GM04504 (cell line): ENCODE measurements at regions not wholly inside any gene's neighbourhood (a gene's known extent, or its start where the extent isn't known, plus 50 kb on each side); places are given as distances from the start of the nearest gene placed in this dataset.
A peak's percentile ranks its signal among the peaks of the same experiment; 100 is the strongest.

Experiments
- DNase-seq: peaks from one replicate; pipeline ENCODE4 v3.0.0-alpha.2; 2012; ENCODE audit warnings: low read depth

DNA sequence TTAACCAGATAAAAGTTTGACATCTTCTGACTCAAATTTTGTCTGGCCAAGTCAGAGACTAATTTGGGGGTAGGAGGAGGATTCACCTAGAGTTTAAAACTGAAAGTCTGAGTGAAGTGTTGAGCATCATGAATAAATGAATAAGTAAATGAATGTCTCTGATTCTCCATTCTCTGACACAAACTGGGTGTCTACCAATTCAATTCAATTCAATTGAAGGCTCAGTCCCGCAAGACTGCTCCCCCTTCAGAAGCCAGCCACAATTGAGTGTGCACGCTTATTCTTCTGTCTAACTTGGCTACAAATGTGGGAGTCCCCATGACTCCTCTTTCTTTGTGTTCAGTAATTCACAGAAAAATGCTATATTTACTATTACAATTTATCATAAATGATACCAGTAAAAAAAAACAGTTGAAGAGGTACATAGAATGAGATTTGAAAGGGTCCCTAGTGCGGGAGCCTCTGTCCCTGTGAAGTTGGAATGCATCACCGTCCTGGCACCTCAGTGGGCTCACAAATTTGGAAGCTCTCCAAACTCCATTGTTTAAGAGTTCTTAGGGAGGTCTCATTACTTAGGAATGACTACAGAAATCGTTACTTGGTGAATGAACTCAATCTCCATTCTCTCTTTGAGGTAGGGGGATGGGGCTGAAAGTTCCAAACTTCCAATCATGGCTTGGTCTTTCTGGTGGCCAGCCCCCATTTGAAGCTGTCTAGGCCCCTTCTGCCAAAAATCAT, 243.7 kb upstream of the PHYHIPL start:
- DNase-seq: no peak

DNA sequence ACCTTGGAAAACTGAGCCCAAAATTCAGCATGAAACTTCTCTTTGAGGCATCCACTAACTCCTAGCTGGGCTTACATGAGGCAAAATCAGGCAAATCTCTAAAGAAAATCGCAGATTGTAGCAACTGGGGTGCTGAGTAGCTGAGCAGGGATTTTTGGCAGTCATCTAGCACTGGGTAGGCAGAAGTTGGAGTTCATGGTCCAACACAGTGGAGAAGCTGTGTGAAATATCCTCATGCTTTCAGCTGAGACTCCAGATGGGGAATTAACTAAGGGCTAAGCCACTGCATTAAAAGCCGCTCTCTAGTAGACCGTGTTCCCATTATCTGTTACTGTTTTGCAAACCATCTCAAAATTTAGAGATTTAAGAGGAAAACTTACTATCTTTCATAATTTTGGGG, 240.1 kb upstream of the PHYHIPL start:
- no peak for DNase-seq

DNA sequence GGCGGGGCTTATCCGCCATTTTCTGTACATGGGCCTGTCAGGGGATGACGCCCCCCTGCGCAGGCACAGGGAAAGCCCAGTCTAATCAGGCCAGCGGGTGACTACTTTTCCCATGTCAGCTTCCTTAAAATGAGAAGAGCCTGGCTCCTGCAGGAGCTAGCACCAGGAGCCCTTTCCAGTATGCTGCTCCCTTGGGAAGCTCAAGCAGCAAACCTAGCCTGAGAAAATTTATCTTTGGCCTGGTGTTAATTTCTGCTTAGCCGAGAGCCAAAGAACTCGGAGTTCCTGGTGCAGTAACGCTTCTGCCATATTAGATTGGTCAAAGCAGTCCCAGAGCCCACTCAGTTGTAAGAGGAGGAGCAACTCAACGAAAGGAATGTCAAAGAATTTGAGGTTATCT, 239.0 kb upstream of the PHYHIPL start:
- DNase-seq: no peak

DNA sequence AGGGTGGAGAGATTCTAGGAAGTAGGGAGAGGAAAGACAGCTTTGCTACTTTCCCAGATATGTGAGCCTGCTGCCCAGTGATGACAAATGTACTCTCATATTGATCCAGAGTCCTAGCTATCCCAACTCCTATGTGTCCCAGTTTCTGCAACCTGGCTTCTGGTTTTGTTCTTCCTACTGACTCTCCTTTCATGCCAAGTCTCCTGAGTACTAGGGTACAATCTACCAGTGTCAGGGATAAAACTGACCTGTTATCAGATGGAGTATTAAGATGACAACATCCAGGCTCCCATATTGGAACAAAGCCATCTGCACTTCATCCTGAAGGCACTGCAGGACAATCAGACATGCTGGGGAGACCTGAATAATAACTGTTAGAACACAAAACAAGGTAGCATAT, 233.7 kb upstream of the PHYHIPL start:
- no peak for DNase-seq

DNA sequence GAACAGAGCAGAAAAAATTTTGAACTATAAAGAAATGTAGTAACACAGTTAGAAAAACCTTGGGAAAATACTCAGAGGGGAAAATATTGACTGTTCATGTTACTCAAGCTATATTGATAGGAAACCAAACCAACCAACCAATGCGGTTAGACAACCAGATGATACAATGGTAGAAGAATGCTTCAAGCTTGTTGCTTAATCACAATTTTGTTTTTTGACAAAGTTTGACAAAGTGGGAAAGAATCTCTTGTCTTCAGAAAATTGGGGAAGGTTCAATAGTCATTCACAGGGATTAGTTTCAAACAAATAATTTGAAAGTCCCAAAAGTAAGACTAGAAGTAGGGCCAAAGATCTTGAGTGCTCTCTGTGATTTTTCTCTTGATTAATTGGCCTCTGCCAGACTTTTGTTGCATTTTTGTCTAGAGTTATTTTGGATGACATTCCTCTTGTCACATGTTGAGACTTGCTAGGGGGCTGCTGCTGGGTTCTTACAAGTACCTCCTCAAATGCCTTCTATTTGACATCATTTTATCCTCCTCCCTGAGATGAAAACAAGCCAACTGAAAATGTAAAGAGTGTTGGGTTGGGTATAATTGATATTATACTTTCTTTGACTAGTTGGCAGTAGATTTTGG, 233.1 kb upstream of the PHYHIPL start:
- no peak for DNase-seq

DNA sequence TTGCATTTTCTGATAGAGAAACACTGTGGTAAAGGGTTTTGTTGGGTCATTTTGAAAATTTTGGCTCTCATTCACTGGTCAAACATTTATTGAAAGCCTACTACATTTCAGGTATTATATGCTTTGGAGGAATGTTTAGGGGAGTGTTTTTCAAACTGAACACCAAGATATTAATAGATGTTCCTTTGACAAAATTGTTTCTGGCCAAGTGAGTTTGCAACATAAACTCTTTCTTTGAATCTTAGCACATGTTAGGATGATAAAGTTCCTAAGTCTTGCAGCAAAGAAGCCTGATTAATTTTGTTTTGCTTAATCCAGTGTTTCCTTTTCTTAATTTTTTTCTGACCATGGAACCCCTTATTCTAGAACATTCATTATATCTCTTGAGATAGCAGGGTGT, 232.5 kb upstream of the PHYHIPL start:
- DNase-seq: no peak

DNA sequence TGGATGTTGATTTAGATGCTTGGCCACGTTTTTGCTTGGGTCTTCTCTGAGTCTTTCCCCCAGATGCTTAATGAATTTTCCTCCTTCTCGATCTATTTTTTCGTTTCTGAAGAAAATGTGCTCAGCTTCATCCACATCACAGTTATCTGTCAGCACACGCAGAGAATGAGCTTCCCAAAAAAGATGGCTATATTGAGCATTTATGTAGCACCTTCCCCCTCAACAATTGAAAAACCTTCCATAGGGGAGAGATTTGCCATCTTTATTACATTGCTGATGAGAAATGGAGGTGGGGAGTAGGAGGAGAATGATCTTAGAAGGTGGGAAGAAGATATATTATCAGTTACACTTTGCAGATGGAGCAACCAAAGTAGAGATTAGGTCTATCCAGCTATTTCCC, 228.1 kb upstream of the PHYHIPL start:
- no peak for DNase-seq

DNA sequence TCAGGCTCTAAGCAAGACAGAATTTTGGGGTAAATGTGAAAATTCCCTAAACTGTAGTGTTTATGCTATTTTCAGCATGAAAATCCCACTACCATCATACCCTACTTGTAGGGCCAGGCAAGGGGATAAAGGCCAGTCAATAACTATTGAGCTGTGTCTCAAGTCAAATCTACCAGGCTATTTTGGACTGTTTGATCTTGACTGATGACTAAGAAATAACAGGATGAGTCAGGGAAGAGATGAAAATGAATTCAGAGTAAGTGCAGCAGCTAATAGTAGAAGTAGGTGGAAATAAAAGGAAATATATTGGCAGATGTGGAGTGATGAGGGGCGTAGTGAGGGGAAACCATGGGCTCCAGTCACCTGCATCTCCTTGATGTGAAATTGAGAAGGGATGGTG, 225.8 kb upstream of the PHYHIPL start:
- no peak for DNase-seq

DNA sequence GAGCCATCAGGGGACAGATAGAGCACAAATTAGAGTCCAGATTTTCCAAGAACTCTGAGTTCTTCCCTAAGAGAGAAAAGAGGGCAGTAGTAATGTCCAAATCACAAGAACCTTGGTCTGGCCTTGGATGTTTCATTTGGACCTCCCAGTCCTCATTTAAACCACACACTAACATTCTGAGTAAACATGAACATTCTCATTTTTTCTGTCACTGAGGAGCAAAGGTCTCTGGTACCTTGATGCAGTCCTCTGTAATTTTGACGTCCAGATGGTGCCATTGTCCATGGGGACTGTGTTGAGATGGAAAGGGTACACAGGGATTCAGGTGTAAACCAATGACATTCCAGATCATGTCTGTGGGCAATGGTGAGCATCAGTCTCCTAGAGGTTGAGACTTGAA, 225.4 kb upstream of the PHYHIPL start:
- DNase-seq: no peak

DNA sequence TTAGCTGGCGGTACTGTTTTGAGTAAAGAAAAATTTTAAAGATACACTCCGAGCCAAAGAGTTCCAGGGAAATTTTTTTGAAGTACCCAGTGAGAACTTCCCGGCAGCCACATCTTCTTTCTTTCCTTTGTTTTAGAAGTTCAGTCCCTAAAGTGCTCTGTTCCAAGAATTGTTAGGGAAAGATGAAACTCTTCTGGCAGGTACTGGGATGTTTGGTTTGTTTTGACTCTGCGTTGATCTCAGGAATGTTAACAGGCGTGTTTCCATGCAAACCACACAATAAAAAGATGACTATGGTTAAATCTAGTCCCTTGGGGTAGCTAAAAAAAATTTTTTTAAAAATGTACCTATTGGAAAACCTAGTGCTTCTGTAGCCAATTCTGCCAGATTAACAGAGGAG, 224.7 kb upstream of the PHYHIPL start:
- peak; percentile 83 for DNase-seq

DNA sequence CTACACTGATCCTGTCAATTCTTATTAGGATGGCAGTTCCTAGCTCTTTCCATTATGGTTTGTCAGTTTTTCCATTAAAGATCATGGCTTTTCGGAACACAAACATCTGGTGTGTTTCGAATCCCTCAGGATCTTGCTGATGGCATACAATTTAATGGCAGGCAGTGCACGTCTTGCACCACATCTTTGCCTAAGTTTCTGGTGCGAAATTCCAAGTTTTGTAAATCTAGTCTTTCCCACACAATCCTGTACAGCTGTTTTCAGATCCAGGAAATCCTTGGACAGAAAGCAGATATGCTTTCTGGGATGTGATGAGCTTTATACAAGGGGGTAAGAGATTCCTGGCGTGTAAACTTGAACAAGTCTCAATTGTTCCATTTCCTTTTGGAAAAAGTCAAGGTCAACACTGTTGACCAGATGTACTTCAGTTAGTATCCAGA, 224.3 kb upstream of the PHYHIPL start:
- peak; percentile 53 for DNase-seq

DNA sequence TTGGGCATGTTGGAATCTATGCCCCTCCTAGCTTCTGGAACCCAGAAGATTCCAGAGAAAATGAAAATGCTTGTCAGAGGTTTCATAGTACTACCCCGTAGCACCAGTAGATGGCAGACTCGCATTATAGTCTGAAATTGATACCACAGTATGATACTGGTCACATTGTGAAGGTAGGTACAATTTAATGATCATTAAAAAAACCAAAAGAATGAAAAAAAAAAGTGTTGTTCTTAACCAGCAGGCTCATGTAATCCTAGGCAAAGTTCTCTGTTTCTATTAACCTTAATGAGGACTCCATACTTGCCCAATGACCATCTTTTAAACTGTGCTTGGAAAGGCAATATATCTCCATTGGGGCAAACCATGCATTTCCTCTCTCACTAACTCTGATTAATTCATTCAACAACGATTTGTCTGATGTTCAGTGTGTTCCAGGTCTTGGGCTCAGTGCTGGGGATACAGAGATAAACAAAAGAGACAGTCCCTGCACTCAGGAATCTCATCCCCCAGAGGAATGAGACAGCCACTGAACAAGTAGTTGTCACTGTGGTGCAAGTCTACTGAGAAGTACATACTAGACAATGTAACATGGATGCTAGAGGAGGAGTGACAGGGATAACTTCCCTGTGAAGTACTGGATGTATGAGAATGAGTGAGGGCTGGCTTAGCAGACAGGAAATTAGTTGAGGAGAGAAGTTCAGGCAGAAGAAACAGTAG, 223.5 kb upstream of the PHYHIPL start:
- DNase-seq: no peak

DNA sequence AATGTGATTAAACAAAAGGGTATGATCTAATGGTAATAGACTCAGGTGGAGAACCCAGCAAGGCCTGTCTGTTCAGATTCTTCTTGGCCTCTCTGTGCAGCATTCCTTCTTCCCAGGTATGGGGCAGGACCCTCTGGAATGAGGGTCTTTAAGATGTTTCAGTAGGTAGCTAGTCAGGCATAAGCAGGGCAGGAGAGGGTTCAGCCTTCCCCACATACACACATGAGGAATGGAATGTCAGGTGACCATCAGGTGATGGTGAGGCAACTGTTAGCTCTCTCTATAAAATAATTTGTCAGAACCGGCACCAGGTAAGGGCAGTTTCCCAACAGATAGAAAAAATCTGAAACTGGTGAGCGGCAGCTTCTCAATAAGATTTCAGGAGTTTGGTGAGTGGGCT, 222.3 kb upstream of the PHYHIPL start:
- no peak for DNase-seq

DNA sequence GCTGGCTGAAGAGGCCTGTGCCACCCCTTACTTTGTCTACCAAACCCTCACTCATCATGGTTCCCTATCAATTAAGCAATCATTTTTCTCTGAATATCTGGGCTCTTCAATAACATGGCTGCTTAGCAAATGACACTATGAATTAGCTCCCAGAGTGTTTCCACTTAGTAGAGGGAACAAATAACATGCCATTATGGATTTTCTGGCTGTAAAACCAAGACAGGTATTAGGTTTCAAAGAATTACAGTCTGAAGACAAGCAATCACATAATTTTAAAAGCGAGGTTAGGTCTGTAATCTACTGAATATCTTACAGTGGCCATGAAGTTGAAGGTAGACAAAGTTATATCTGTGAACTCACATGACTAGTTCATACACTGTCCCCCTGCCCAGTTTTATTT, 220.8 kb upstream of the PHYHIPL start:
- DNase-seq: no peak

DNA sequence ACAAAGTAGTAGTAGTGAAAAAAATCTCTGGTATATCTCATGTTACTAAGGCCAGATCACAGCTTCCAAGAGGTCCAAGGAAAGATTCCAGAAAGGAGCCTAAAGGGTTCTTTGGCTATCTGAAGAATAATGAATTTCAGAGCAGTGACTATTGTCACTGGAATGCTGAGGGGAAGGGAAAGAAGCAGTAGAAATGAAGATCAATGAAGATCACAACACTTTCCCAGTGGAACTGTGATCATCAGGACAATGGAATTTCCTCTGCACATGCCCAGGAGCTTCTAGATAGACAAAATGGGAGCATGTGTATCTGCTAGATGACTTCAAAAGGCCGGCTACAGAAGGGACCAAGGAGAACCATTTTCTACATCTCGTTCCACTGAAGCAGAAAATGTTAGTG, 219.5 kb upstream of the PHYHIPL start:
- peak; percentile 39 for DNase-seq

DNA sequence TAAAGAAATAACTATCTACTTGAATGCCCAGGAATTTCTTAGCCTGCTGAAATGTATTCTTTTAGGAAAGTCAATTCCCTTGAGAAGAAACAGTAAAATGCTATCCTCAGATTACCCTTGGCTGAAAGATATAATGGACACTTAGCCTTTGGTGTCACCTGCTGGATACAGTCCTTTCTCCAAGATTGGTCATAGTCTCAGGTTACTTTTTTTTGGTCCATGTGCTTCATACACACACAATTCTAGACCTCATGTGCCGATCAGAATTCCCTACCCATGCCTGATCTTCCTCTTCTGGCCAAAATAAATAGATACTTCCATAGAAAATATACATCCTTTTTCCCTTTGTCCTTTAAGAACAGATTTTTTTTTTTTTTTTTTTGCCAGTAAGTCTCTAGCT, 218.9 kb upstream of the PHYHIPL start:
- DNase-seq: no peak

DNA sequence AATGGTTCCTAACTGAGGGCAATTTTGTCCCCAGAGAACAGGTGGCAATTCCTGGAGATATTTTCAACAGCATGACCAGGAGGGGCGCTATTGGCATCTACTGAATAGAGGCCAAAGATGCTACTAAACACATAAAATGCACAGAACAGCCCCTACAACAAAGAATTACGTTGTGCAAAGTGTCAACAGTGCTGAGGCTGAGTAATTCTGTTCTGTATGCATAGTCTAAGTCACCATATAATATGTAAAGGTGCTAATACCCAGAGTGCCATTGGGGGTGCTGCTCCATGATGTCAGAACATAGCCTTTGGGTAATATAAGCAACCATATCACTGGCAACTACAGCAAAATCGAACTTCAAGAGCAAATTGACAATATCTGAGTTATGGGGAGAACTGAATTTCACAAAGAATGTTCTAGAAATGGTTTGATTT, 213.3 kb upstream of the PHYHIPL start:
- DNase-seq: no peak

DNA sequence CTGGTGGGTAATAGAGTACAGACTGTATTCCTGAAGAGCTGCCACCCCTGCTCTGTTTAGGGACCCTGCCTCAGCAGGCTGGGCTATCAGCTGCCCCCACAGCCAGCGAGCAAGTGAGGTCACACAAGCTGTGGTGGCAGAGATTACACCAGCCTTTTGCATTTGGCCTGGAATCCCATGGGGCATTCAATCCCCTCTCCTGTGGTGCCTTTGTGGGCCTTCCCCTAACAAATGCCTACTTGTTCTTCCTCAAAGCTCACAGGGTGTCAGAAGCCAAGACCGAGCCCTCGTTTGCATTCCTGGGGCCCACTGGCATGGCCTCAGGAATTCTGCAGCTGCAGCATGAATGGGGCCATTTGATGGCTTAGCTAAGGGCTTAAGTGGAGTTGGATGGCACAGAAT, 212.7 kb upstream of the PHYHIPL start:
- no peak for DNase-seq

DNA sequence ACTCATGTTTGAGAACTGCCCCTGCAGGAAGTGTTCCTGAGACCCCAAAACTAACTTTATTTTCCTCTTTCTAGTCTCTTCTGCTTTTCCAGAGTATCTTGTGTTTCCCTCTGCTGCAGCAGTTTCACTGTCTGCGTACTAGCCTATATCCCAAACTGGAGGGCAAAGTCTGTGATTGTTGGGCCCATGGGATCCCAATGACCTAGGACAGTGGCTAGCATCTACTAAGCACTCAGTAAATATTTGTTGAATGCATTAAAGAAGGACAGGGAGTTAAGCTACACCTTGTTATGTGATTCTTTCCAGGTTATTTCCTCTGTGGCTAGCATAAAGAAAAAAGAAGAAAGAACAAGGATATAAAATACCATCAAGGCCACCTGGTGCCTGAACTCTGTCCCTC, 210.6 kb upstream of the PHYHIPL start:
- DNase-seq: no peak

DNA sequence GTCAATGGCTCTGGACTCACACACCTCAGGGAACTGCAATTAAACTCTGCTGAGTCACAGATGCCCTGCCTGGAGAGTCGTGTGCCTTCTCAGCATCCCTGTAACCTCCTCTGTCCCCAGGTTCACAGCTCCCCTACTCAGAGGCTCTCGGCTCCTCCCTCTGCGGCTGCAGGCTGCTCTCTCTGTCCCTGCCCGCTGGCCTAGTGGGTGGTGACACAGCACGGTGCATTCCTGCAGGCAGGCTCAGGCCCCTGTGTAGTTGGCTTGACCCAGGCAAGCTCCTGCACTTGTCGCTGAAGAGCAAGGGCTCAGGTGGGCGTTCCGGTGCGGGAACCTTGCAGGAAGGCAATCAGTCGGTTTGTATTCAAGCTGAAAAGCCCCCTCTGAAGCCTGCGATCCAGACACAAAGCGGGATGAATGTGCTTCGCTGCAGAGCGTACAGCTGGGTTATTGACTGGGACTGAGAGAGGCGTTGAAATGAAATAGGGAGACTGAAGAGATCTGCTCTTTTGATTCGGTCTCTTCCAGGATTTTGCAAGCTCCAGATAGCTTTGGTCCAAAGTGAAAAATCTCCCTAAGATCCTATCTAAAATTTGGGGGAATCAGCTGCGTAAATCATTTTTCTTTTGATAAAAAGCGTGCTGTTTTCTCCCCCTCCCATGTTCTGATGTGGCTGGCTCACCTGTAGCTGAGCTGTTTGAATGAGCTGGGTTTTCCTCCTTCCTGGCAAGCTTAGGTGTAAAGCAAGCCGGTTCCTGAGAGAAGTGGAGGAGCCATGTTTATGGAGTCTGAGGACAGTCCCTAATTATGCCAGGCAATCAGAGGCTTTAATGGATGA, 208.7 kb upstream of the PHYHIPL start:
- DNase-seq: no peak

DNA sequence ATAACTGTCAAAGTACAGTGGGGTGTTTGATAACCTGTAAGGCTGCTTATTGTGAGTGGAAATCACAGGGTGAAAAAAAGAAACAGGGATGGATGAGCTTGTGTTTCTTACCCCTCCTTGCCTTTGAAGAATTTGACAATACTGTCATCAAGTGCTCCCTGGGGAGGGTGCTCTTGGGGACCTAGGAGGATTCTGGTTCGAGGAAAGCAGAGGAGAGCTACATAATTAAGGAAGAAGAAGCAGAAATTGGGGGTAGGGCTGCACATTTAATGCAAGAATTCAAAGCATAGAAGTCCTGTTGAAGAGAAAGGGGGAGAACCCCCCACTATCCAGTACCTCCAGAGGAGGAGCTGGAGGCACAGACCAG, 208.1 kb upstream of the PHYHIPL start:
- DNase-seq: no peak

DNA sequence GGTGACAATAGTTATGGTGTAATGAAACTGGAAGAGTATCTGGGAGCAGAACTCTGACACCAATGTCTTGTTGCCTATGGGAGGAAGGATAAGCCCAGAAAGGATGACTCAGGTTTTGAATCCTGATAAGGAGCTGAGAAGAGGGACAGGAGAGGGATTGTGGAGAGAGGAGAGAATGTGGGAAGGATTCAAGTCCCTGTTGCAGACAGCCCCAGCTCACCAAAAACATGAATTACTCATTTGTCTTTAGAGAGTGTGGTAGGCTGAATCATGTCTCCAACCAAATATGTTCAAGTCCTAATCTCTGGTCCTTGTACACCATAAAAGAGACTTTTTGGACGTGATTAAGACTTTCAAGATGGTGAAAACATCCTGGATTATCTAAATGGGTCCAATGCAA, 206.9 kb upstream of the PHYHIPL start:
- DNase-seq: no peak
